K562 (cell line): ENCODE measurements at regions not wholly inside any gene's neighbourhood (a gene's known extent, or its start where the extent isn't known, plus 50 kb on each side); places are given as distances from the start of the nearest gene placed in this dataset.
"Not testable (repeated sequence)": the region's sequence is repeated elsewhere in the genome, so short reads cannot be mapped to it uniquely, and the experiment has no call there.

Experiments used
- CBFA2T2 ChIP-seq: fragments of 450-650 bp; conservative IDR thresholded peaks from 2 replicates; pipeline ENCODE4 v1.6.1; 2017; ENCODE audit warnings: mild to moderate bottlenecking
- CREM ChIP-seq: IDR thresholded peaks from 2 replicates; pipeline ENCODE4 v1.6.1; 2014; ENCODE audit warnings: antibody characterized with exemption, low read depth
- CXXC5 ChIP-seq: fragments of 250-450 bp; sonication (Bioruptor Pico); IDR thresholded peaks from 2 replicates; pipeline ENCODE4 v1.8.0; 2022; ENCODE audit warnings: inconsistent platforms, mild to moderate bottlenecking, moderate library complexity
- E2F8 ChIP-seq: fragments of 450-650 bp; IDR thresholded peaks from 2 replicates; pipeline ENCODE4 v1.7.1; 2018; ENCODE audit warnings: mild to moderate bottlenecking, low read depth; ENCODE audit not compliant: partially characterized antibody
- EHMT2 ChIP-seq: fragments of 450-650 bp; IDR thresholded peaks from 2 replicates; pipeline ENCODE4 v1.6.1; 2018; ENCODE audit warnings: antibody characterized with exemption
- SMAD4 ChIP-seq: fragments of 250-450 bp; sonication (Bioruptor Pico); conservative IDR thresholded peaks from 2 replicates; pipeline ENCODE4 v1.8.0; 2021; ENCODE audit warnings: inconsistent platforms, mild to moderate bottlenecking, moderate library complexity
- TEAD1 ChIP-seq, 2 experiments: fragments of 450-650 bp in 1 of 2; sonication (generic) in 1 of 2; formaldehyde crosslinking; IDR thresholded peaks; 2 replicates each; pipeline versions ENCODE4 v1.4.0 to v1.8.0; 2020 to 2022; ENCODE audit warnings: mild to moderate bottlenecking in 2 of 2, missing genetic modification reagents in 1 of 2
- TOE1 ChIP-seq, 2 experiments: fragments of 450-650 bp in 1 of 2; sonication (generic) in 1 of 2; formaldehyde crosslinking in 1 of 2; IDR thresholded peaks; 2 replicates each; pipeline versions ENCODE4 v1.7.1 to v1.8.0; 2016 to 2022; ENCODE audit warnings: borderline replicate concordance in 2 of 2, mild to moderate bottlenecking in 2 of 2, antibody characterized with exemption in 1 of 2, inconsistent platforms in 1 of 2, low read depth in 1 of 2, missing genetic modification reagents in 1 of 2, moderate library complexity in 1 of 2
- ZBTB40 ChIP-seq, 2 experiments: fragments of 450-650 bp in 1 of 2; sonication (generic) in 1 of 2; formaldehyde crosslinking in 1 of 2; IDR thresholded peaks; 2 replicates each; pipeline versions ENCODE4 v1.7.1 to v1.9.0; 2016 to 2022; ENCODE audit warnings: inconsistent platforms in 1 of 2, mild to moderate bottlenecking in 1 of 2, missing genetic modification reagents in 1 of 2
- ZNF584 ChIP-seq: fragments of 200-800 bp; sonication (Bioruptor generic); IDR thresholded peaks from 2 replicates; pipeline ENCODE4 v1.6.1; 2016; ENCODE audit warnings: low read depth, mild to moderate bottlenecking, missing genetic modification characterization, missing compliant biosample characterization
- ZNF76 ChIP-seq: fragments of 250-450 bp; sonication (Bioruptor Pico); IDR thresholded peaks from 2 replicates; pipeline ENCODE4 v1.4.0; 2020; ENCODE audit warnings: mild to moderate bottlenecking, moderate library complexity, borderline replicate concordance
- TF ChIP-seq, protein P1 (sequence below): fragments of 450-650 bp; formaldehyde crosslinking; IDR thresholded peaks from 2 replicates; pipeline ENCODE4 v1.4.0; 2020; ENCODE audit warnings: mild to moderate bottlenecking, mixed read lengths

DNA sequence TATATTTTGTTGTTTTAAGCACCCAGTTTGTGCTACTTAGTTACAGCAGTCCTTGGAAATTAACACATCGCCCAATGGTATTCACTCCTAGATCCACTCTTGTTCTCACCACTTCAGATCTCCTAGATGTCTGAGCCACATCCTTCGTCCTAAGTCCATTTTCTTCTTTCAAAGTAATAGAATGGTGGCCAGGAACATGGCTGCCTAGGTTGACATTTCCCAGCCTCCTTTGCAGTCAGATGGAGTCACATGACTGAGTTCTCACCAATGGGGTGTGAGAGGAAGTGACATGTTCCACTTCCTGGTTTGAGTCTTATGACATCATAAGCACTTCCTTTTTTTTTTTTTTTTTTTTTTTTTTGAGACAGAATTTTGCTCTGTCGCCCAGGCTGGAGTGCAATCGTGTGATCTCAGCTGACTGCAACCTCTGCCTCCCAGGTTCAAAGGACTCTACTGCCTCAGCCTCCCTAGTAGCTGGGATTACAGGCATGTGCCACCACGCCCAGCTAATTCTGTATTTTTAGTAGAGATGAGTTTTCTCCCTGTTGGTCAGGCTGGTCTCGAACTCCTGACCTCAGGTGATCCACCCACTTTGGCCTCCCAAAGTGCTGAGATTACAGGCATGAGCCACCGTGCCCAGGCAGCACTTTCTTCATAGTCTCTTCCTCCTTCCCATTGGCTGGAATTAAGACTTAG is 91.7 kb upstream of the MRI1 start (continued):
- 0 out of 2 replicates have a peak, but pooled peaks have one; percentile 68 for TF ChIP-seq ZNF584 (CRISPR knock-in tag)
- peak; percentile 68 for TF ChIP-seq E2F8
- TF ChIP-seq TEAD1 (CRISPR knock-in tag; IDR thresholded peaks at IDR 0.05): peak in 1 of 2 experiments; percentile 58; a peak in 1 of 4 replicates
- peak; percentile 97 for TF ChIP-seq EHMT2
- TF ChIP-seq SMAD4 (CRISPR knock-in tag): peak; percentile 32; the same call in 1 of the 2 replicates
- peak; percentile 45 for TF ChIP-seq CBFA2T2
- TF ChIP-seq ZBTB40 (IDR thresholded peaks at IDR 0.05): peak; percentile 90
- TF ChIP-seq ZBTB40 (CRISPR knock-in tag; IDR thresholded peaks at IDR 0.05); TOE1 (CRISPR knock-in tag; IDR thresholded peaks at IDR 0.05; ENCODE audit: borderline replicate concordance, low read depth): not testable (repeated sequence)
- TF ChIP-seq ZNF76 (CRISPR knock-in tag): peak; percentile 73; the same call in 1 of the 2 replicates
- TF ChIP-seq, protein P1, sequence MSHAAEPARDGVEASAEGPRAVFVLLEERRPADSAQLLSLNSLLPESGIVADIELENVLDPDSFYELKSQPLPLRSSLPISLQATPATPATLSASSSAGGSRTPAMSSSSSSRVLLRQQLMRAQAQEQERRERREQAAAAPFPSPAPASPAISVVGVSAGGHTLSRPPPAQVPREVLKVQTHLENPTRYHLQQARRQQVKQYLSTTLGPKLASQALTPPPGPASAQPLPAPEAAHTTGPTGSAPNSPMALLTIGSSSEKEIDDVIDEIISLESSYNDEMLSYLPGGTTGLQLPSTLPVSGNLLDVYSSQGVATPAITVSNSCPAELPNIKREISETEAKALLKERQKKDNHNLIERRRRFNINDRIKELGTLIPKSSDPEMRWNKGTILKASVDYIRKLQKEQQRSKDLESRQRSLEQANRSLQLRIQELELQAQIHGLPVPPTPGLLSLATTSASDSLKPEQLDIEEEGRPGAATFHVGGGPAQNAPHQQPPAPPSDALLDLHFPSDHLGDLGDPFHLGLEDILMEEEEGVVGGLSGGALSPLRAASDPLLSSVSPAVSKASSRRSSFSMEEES: peak; percentile 95
- peak; percentile 94 for TF ChIP-seq TOE1 (IDR thresholded peaks at IDR 0.05; ENCODE audit: borderline replicate concordance)
- peak; percentile 44; the same call in 1 of the 2 replicates for TF ChIP-seq CXXC5
- peak; percentile 90 for TF ChIP-seq CREM
